Naive thymus-derived CD4-positive, alpha-beta T cell (primary cell): ENCODE measurements at regions not wholly inside any gene's neighbourhood (a gene's known extent, or its start where the extent isn't known, plus 50 kb on each side); places are given as distances from the start of the nearest gene placed in this dataset.

Experiments
- ATAC-seq: fragments of 150-1000 bp; cut with Tn5 transposase; 2 replicates; pipeline ENCODE4 v1.10.0; 2021; ENCODE audit warnings: mild to moderate bottlenecking, moderate library complexity
- CTCF ChIA-PET: fragments of 350-600 bp; sonication (Branson Sonifier 250); formaldehyde crosslinking; loops from one replicate; lab custom pipeline; 2021; ENCODE audit warnings: antibody characterized with exemption; lab: Charles Lee
- POLR2A ChIA-PET: fragments of 350-600 bp; sonication (Branson Sonifier 250); formaldehyde crosslinking; loops from one replicate; lab custom pipeline; 2021; ENCODE audit warnings: antibody characterized with exemption, inconsistent platforms; lab: Charles Lee
- DNase-seq, 9 donors: peaks; one replicate each; pipeline versions ENCODE4 v3.0.0 to v3.0.0-alpha.2; 2020 to 2022; ENCODE audit warnings: mixed read lengths in 1 of 9
- H3K27ac ChIP-seq: one replicate; pipeline ENCODE4 v1.7.0; 2013; ENCODE audit warnings: mild to moderate bottlenecking, low read depth, low read length, moderate library complexity
- H3K27me3 ChIP-seq, 2 donors: one replicate each; pipeline ENCODE4 v1.7.0; 2013; ENCODE audit warnings: low read length in 2 of 2, mild to moderate bottlenecking in 2 of 2, moderate library complexity in 2 of 2; ENCODE audit not compliant: control insufficient read depth in 2 of 2, insufficient read depth in 2 of 2
- H3K36me3 ChIP-seq, 3 experiments: 1 replicate in 2 of 3; 2 replicates in 1 of 3; pipeline ENCODE4 v1.7.0; 2013; ENCODE audit warnings: low read length in 3 of 3, mild to moderate bottlenecking in 3 of 3, moderate library complexity in 1 of 3; ENCODE audit not compliant: insufficient read depth in 3 of 3, control insufficient read depth in 2 of 3
- H3K4me1 ChIP-seq, 2 donors: one replicate each; pipeline ENCODE4 v1.7.0; 2013; ENCODE audit warnings: low read length in 2 of 2, mild to moderate bottlenecking in 2 of 2, moderate library complexity in 1 of 2; ENCODE audit not compliant: control insufficient read depth in 2 of 2, insufficient read depth in 2 of 2
- H3K4me3 ChIP-seq: 2 replicates; pipeline ENCODE4 v1.7.0; 2013; ENCODE audit warnings: mild to moderate bottlenecking, low read length
- H3K9me3 ChIP-seq, 3 experiments: 1 replicate in 2 of 3; 2 replicates in 1 of 3; pipeline ENCODE4 v1.7.0; 2013; ENCODE audit warnings: low read length in 3 of 3; ENCODE audit not compliant: control insufficient read depth in 2 of 3
- H3K27ac Mint-ChIP-seq, 9 donors: one replicate each; pipeline ENCODE4 v1.8.0; 2020 to 2022; ENCODE audit warnings: mixed read lengths in 9 of 9, mild to moderate bottlenecking in 8 of 9, moderate library complexity in 5 of 9, inconsistent platforms in 2 of 9
- H3K27me3 Mint-ChIP-seq, 5 donors: one replicate each; pipeline ENCODE4 v1.8.0; 2021 to 2022; ENCODE audit warnings: mixed read lengths in 5 of 5, mild to moderate bottlenecking in 1 of 5
- H3K36me3 Mint-ChIP-seq, 5 donors: one replicate each; pipeline ENCODE4 v1.8.0; 2020 to 2022; ENCODE audit warnings: mixed read lengths in 5 of 5, mild to moderate bottlenecking in 3 of 5, inconsistent platforms in 1 of 5
- H3K4me1 Mint-ChIP-seq, 7 donors: one replicate each; pipeline ENCODE4 v1.8.0; 2020 to 2022; ENCODE audit warnings: mixed read lengths in 7 of 7, mild to moderate bottlenecking in 3 of 7, inconsistent platforms in 1 of 7
- H3K4me3 Mint-ChIP-seq, 10 donors: one replicate each; pipeline ENCODE4 v1.8.0; 2020 to 2022; ENCODE audit warnings: mild to moderate bottlenecking in 10 of 10, mixed read lengths in 10 of 10, moderate library complexity in 6 of 10, inconsistent platforms in 2 of 10
- H3K9me3 Mint-ChIP-seq, 11 donors: one replicate each; pipeline ENCODE4 v1.8.0; 2020 to 2022; ENCODE audit warnings: mixed read lengths in 11 of 11, mild to moderate bottlenecking in 4 of 11, inconsistent platforms in 1 of 11, moderate library complexity in 1 of 11
- intact Hi-C, 2 donors: fragments of 100-400 bp; cut with micrococcal nuclease; formaldehyde crosslinking; loops; one replicate each; pipeline ENCODE4 v1.15.1; 2023

- POLR2A ChIA-PET: no interaction called here
- CTCF ChIA-PET: no interaction called here
- ATAC-seq: no peak
These were observed 144.1 kb downstream of the SEC61B start for GRCh38 chr9:99366183-99366582.

GRCh38 chr9:99366621-99367020 lies 144.5 kb downstream of the SEC61B start:
- H3K9me3 Mint-ChIP-seq: no peaks in the 10 kb centered on the region
- H3K27ac Mint-ChIP-seq: no peak overlapping the region
- Histone ChIP-seq H3K4me1 (no peaks in the 10 kb centered on the region), H3K9me3 (no peaks in the 10 kb centered on the region), H3K36me3 (no peaks in the 10 kb centered on the region), H3K27ac (no peak overlapping the region), H3K27me3 (no peaks in the 10 kb centered on the region), H3K4me3 (no peak overlapping the region)
- ATAC-seq: no peak
- no peak for DNase-seq
- intact Hi-C loops: no loop called here
- peaks cover 40 to 58% (median 50%) of the 10 kb centered on the region in 5 donors for H3K27me3 Mint-ChIP-seq
- CTCF ChIA-PET: no interaction called here
- H3K36me3 Mint-ChIP-seq: peaks cover 0 to 4% (median 0%) of the 10 kb centered on the region in 5 donors
- H3K4me3 Mint-ChIP-seq: no peak overlapping the region
- POLR2A ChIA-PET: no interaction called here
- peaks cover 0 to 39% (median 20%) of the 10 kb centered on the region in 7 donors for H3K4me1 Mint-ChIP-seq

More at GRCh38 chr9:99366183-99366582, 144.1 kb downstream of the SEC61B start:
- Mint-ChIP-seq H3K27ac (no peak overlapping the region), H3K9me3 (no peaks in the 10 kb centered on the region), H3K36me3 (peaks cover 0 to 4% (median 0%) of the 10 kb centered on the region in 5 donors), H3K4me1 (peaks cover 0 to 39% (median 20%) of the 10 kb centered on the region in 7 donors), H3K27me3 (peaks cover 42 to 59% (median 51%) of the 10 kb centered on the region in 5 donors), H3K4me3 (no peak overlapping the region)
- H3K27ac ChIP-seq: no peak overlapping the region
- H3K36me3 ChIP-seq: no peaks in the 10 kb centered on the region
- H3K4me1 ChIP-seq: no peaks in the 10 kb centered on the region
- H3K4me3 ChIP-seq: no peak overlapping the region
- intact Hi-C loops: no loop called here
- no peaks in the 10 kb centered on the region for H3K9me3 ChIP-seq
- no peaks in the 10 kb centered on the region for H3K27me3 ChIP-seq
- DNase-seq: no peak

DNA sequence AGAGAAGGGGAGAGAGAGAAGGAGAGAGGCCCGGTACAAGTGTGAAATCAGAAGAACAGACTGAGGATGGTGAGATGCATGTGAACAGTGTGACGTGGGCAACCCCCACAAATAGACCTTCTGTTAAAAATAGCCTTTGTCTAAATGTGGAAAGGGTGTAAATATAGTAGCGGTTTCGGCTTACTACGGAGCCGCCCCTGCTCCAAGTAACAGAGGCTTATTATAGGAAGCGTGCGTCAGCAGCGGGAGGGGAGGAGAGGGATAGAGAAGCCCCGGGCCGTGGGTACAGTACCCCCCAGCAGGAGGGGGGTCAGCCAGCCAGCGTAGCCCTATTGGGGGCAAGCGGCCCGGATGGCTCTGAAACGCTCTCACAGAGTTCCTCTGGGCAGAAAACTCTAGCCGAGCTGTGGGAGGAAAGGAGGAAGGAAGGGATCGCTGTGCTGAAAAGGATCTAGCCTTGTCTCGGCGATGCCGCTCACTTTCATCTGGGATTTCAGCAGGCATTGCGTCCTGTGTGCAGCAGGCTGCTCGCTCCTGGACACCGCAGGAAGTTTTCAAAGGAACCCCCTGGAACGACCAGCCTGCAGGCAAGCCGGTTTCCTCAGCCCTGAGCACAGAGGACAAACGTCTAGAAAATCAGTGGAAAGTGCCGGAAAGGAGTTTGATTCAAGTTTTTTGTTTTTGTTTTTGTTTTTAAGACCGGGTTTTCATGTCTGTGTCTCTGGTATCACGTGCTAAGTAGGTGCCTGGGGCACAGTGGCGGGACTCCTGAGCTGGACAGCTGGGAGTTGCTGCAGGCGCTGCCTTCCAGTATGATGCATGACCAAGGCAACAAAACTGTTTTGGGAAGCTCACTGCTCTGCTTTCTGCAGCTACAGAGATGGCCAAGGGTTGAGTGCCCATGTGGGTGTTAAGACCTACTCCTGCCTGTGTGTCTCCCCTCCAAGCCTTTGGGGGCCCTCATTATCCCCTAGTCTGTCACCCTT lies 146.6 kb downstream of the SEC61B start:
- H3K27me3 Mint-ChIP-seq: peaks cover 36 to 55% (median 47%) of the 10 kb centered on the region in 5 donors
- H3K9me3 ChIP-seq: no peaks in the 10 kb centered on the region
- no peaks in the 10 kb centered on the region for H3K9me3 Mint-ChIP-seq
- peak in 1 of 9 donors; percentile 29 for DNase-seq
- peaks cover 0 to 4% (median 0%) of the 10 kb centered on the region in 5 donors for H3K36me3 Mint-ChIP-seq
- ATAC-seq: peak; percentile 36
- H3K27me3 ChIP-seq: no peaks in the 10 kb centered on the region
- no peaks in the 10 kb centered on the region for H3K4me1 ChIP-seq
- CTCF ChIA-PET: interaction anchor here (0.6 kb wide), 1 partner anchor 340 kb away, joined by 3 read pairs; no protein-coding TSS in a partner anchor
- H3K27ac ChIP-seq: no peak overlapping the region
- H3K27ac Mint-ChIP-seq: no peak overlapping the region
- POLR2A ChIA-PET: no interaction called here
- no peaks in the 10 kb centered on the region for H3K36me3 ChIP-seq
- H3K4me3 Mint-ChIP-seq: peak overlapping the region in 9 of 10 donors; percentile 0 to 58 (median 34)
- intact Hi-C loops: no loop called here
- H3K4me1 Mint-ChIP-seq: peaks cover 0 to 26% (median 19%) of the 10 kb centered on the region in 7 donors
- H3K4me3 ChIP-seq: no peak overlapping the region

DNA sequence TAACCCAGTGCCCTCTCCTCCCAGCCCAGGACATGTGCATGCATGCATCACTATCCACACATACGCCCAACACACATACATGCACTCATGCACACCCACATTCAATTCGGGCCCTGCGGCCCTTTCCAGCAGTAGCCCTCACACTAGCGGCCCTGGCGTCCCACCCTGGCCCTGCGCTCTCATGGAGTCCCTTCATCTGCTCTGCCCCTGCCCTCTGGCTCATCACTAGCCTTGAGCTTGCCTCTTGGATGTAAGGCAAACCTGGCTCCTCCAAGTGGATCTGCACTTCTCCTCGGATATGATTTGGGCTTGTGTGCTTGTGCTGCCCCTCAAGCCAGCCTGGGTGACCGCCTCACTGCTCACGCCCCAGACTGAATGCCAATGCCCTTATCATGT lies 147.2 kb downstream of the SEC61B start:
- intact Hi-C loops: no loop called here
- Histone ChIP-seq H3K9me3 (no peaks in the 10 kb centered on the region), H3K27me3 (no peaks in the 10 kb centered on the region), H3K27ac (no peak overlapping the region), H3K4me3 (no peak overlapping the region), H3K36me3 (no peaks in the 10 kb centered on the region), H3K4me1 (no peaks in the 10 kb centered on the region)
- DNase-seq (no peak), ATAC-seq (peak; percentile 19)
- ChIA-PET POLR2A (no interaction called here), CTCF (no interaction called here)
- H3K4me3 Mint-ChIP-seq: peak overlapping the region in 4 of 10 donors; percentile 26 to 36 (median 34)
- H3K9me3 Mint-ChIP-seq: no peaks in the 10 kb centered on the region
- peaks cover 0 to 26% (median 19%) of the 10 kb centered on the region in 7 donors for H3K4me1 Mint-ChIP-seq
- no peak overlapping the region for H3K27ac Mint-ChIP-seq
- H3K36me3 Mint-ChIP-seq: peaks cover 0 to 4% (median 0%) of the 10 kb centered on the region in 5 donors
- H3K27me3 Mint-ChIP-seq: peaks cover 36 to 55% (median 47%) of the 10 kb centered on the region in 5 donors

- Histone ChIP-seq H3K4me1 (no peaks in the 10 kb centered on the region), H3K9me3 (no peaks in the 10 kb centered on the region), H3K27ac (no peak overlapping the region), H3K4me3 (no peak overlapping the region), H3K27me3 (no peaks in the 10 kb centered on the region), H3K36me3 (no peaks in the 10 kb centered on the region)
- Mint-ChIP-seq H3K27me3 (peaks cover 32 to 50% (median 46%) of the 10 kb centered on the region in 5 donors), H3K27ac (no peak overlapping the region), H3K4me3 (no peak overlapping the region), H3K9me3 (no peaks in the 10 kb centered on the region), H3K36me3 (no peaks in the 10 kb centered on the region), H3K4me1 (peaks cover 0 to 26% (median 19%) of the 10 kb centered on the region in 7 donors)
- CTCF ChIA-PET: no interaction called here
- DNase-seq (no peak), ATAC-seq (no peak)
- POLR2A ChIA-PET: no interaction called here
- intact Hi-C loops: no loop called here
These were observed 148.3 kb downstream of the SEC61B start for GRCh38 chr9:99370376-99370775.

- intact Hi-C loops: no loop called here
- no peak overlapping the region for H3K4me3 Mint-ChIP-seq
- H3K27me3 Mint-ChIP-seq: peaks cover 35 to 54% (median 43%) of the 10 kb centered on the region in 5 donors
These were observed 149.3 kb downstream of the SEC61B start for GRCh38 chr9:99371376-99371775.

More at GRCh38 chr9:99371376-99371775, 149.3 kb downstream of the SEC61B start:
- no peak overlapping the region for H3K27ac Mint-ChIP-seq
- Histone ChIP-seq H3K9me3 (no peaks in the 10 kb centered on the region), H3K27ac (no peak overlapping the region), H3K27me3 (no peaks in the 10 kb centered on the region), H3K4me3 (no peak overlapping the region), H3K36me3 (no peaks in the 10 kb centered on the region), H3K4me1 (no peaks in the 10 kb centered on the region)
- peaks cover 0 to 26% (median 19%) of the 10 kb centered on the region in 7 donors for H3K4me1 Mint-ChIP-seq
- ATAC-seq (no peak), DNase-seq (no peak)
- POLR2A ChIA-PET: no interaction called here
- CTCF ChIA-PET: no interaction called here
- H3K9me3 Mint-ChIP-seq: no peaks in the 10 kb centered on the region
- H3K36me3 Mint-ChIP-seq: no peaks in the 10 kb centered on the region
